ENCODE measurements at regions not wholly inside any gene's neighbourhood (a gene's known extent, or its start where the extent isn't known, plus 50 kb on each side); places are given as distances from the start of the nearest gene placed in this dataset.

DNA sequence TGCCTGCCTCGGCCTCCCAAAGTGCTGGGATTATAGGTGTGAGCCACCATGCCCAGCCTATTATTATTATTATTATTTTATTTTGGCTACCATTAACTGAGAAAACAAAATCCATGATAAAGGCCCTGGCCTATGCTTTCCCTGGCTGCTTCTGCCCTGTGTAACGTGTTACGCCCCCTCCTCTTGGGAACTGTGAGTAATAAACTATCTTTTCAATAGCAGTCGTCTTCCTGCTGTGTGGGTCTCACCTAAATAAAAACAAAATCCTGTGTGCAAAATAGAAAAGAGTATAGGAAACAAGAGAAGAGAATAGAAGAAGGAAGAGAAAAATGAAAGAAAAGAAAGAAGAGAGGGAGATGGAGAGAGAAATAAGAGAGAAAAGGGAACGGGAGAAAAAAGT is 237.0 kb downstream of the MIAT start:
- no peak for DNase-seq (ENCODE audit: low read depth)

DNA sequence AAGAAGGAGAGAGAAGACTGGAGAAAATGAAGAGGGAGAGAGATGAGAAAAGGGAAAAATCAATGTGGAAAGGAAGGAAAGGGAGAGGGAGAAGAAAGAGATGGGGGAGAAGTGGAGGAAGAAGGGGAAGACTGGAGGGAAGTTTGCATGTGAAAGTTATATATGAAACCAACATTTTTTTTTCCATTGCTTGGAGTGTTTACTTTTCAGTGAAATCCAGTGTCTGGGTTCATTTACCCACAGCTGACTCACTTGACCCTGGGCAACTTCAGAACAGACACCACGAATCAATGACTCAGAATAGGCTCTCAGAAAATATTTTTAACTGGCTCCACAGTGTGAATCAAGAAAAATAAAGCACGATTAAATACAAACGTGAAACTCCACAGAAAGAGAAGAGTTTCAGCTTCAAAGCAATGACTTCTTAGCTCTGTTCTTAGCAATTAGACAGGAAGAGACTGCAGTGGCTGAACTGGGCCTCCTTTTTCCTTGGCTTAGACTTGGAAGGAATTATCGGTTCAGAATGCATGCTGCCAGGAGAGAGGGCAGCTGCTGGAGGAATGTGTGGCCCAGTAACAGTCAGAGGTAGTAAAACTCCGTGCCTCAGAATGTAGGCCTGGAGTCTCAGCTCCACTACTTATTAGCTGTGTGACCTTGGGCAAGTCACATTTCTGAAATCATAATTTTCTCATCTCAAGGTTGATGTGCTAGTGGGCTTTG is 237.5 kb downstream of the MIAT start:
- no peak for DNase-seq (ENCODE audit: low read depth)

GRCh38 chr22:26897384-26897783 is 240.0 kb downstream of the MIAT start:
- no peak for DNase-seq (ENCODE audit: low read depth)

- no peak for DNase-seq (ENCODE audit: low read depth)
Measured at GRCh38 chr22:26898946-26899605, 241.7 kb downstream of the MIAT start.

GRCh38 chr22:26900787-26901186 is 243.4 kb downstream of the MIAT start:
- DNase-seq (ENCODE audit: low read depth) = no peak

GRCh38 chr22:26901198-26901816 is 243.9 kb downstream of the MIAT start:
- no peak for DNase-seq (ENCODE audit: low read depth)

DNA sequence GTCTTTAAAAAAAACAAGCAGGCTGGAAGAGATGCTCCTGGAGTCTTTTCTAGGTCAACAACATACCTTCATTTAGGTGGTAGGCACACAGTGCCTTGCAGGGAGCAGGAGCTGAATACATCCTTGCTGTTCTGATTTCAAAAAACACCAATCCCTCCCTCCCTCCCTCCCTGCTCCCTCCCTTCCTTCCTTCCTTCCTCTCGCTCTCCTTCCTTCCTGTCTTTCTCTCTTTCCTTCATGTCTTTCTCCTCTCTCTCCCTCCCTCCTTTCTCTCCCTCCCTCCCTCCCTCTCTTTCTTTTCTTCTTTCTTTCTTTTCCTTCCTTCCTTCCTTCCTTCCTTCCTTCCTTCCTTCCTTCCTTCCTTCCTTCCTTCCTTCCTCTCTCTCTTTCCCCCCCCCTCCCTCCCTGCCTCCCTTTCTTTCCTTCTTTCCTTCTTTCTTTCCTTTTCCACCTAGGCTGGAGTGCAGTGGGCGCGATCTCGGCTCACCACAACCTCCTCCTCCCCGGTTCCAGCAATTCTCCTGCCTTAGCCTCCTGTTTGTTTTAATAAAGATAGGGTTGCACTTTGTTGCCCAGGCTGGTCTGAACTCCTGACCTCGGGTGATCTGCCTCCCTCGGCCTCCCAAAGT is 245.1 kb downstream of the MIAT start:
- no peak for DNase-seq (ENCODE audit: low read depth)

DNA sequence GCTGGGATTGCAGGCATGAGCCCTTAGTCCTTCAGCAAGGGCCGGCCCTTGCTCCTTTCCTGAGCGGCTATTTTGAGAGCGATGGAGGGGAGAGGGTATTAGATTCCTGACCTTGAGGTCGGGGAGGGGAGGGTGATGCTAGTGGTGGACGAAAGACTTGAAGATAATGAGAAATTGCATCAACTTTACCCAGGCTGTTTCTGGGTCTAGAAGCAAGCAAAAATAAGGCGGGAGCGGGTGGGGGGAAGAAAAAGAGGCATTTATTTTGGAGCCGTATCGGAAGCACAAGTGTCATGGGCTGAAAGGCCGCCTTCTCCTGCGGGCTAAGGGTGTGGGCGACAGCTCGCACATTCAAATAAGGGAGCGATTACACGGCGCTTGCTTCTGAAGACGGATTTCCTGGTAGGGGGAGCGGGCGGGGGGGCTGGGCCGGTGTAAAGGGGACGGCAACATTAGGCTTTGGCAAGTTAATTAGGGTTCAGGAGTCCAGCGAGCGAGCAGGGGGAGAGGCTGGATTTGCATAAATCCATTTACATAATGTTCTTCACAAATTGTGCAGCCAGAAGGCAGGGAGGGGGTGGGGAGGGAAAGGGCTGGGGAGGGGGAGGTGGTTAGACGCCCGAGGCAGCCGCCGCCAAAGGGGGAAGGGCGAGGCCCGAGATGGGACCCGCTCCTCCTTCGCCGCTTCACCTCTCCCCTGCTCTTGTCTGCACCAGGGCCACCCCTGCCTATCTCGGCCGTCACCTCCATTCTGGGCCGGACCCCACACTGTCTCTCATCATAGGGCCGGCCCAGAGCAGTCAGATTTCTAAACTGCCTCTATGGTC is 245.9 kb downstream of the MIAT start:
- no peak for DNase-seq (ENCODE audit: low read depth)

GRCh38 chr22:26904483-26904882 is 247.1 kb downstream of the MIAT start:
- DNase-seq (ENCODE audit: low read depth) = no peak

DNA sequence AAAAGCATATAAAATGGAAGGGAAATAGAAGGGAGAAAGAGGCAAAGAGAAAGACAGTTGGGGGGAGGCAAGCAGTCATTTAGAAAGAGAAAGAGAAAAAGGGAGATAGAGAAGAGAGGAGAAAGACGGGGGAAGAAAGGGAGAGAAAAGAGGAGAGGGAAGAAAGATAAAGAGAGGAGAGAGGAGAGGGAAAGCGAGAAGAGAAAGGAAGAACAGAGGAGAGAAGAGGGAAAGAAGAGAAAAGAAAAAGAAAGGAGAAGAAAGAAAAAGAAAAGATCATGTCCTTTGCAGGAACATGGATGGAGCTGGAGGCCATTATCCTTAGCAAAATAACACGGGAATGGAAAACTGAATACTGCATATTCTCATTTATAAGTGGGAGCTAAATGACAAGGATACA is 247.7 kb downstream of the MIAT start:
- DNase-seq (ENCODE audit: low read depth) = no peak

DNA sequence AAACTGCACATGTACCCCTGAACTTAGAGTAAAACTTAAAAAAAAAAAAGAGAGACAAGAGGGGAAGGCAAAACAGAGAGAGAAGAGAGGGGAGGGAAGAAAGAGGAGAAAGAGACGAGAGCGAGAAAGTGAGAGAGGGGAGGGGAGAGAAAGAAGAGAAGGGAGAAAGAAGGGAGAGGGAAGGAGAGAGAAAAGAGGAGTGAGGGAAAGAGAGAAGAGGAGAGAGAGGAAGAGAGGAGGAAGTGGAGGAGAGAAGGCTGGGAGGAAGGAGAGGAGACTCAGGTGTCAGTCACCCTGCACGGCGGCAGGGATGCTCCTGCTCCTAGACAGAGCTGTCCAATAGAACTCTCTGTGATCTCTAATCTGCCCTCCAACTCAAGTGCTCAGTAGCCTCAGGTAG is 248.3 kb downstream of the MIAT start:
- DNase-seq (ENCODE audit: low read depth) = no peak

DNA sequence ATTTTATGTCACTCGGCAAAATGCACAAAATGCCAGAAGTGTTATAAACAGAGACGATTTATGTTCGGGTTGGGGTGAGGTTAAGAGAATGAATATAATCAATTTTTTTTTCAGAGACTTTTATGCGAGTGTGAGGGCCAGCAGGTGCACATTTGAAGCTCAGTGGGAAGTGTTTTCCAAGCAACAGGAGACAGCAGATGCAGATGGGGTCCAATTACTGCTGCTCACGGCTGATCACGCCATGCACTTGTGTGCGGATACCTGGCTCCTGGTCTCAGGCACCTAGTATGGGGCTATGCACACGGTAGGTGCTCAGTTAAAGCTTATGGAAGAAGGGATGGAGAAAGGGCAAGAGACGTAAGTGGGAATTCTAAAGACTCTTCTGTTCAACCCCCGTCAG is 249.1 kb downstream of the MIAT start:
- no peak for DNase-seq (ENCODE audit: low read depth)

DNA sequence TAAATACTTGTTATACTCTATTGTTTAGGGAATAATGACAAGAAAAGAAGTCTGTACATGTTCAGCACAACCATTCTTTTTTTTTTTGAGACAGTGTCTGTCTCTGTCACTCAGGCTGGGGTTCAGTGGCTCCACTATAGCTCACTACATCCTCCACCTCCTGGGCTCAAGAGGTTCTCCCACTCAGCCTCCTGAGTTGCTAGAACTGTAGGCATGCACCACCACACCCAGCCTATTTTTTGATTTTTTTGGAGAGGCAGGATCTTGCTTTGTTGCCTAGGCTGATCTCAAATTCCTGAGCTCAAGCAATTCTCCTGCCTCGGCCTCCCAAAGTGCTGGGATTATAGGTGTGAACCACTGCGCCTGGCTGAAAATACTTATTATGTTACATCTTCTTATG is 250.0 kb downstream of the MIAT start:
- no peak for DNase-seq (ENCODE audit: low read depth)

DNA sequence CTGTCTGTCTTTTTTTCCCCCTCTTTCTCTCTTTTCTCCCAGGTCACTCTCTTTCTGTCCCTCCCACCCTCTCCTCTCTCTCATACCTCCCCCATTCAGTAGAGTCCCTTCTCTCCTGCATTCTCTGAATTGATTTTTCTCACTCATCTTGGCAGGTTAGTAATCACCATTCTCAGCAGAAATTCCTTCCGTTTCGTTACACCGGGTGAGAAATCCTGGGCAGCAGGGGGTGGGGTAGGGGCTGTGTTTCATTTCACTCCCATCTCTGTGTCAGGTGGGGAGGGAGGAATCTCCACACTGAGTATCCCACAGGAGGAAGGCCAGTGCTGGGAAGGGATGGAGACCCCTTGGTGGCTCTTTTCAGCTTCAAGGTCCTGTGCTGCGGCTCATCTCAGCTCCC is 253.5 kb downstream of the MIAT start:
- no peak for DNase-seq (ENCODE audit: low read depth)

GRCh38 chr22:26912655-26913345 is 255.4 kb downstream of the MIAT start:
- no peak for DNase-seq (ENCODE audit: low read depth)

GRCh38 chr22:26914519-26915185 is 257.3 kb downstream of the MIAT start:
- DNase-seq (ENCODE audit: low read depth) = no peak

DNA sequence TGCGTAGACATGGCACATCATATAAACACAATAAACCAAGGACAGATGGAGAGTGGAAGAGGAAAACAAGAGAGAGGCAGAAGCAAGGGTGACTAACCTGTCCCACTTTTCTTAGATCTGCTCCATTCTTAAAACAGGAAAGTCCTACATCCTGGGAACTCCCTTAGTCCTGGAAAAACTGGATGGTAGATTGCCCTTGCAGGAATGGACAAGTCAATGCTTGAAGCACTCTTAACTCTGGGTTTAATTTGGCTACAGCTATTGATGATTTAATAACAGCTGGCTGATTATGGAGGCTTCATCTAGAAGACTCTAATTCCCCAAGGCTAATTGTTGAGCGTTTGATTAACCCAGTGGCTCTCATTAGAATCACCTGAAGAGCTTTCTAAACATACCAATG is 258.8 kb downstream of the MIAT start:
- DNase-seq (ENCODE audit: low read depth) = no peak

DNA sequence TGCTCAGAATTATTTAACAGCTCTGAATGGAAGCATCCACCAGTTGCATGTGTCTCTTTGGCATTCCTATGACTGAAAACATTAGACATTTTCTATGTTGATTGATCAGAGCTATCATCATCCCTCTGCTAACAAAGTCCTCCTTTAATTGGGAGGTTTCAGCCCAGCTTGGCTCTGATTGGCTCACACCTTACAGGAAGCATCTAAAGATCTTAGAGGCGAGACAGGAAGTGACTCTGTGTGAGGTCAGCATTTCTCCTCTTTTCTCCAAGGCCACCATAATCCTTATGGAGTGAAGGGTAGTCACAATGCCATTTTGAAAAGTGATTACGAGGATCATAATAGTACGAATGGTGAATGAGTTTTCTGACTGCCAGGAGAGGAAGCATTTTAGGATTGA is 260.8 kb downstream of the MIAT start:
- no peak for DNase-seq (ENCODE audit: low read depth)

DNA sequence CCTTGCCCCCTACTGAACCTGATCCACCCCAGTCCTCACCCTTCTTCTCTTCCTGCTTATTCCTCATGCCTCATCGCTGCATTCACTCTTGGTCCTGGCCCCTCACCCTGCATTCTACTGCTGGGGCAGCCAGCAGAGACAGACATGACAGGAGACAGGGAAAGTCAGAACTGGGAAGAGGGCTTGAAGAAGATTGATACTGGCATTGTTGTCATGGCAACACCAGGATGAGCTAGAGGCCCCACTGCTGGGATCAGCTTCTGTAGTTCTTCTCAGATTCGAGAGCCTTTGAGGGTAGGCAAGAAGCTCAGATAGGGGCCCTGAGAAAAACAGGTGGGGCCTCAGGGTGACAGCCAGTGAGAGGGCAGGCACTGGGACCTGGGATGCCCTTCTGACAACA is 264.3 kb downstream of the MIAT start:
- DNase-seq (ENCODE audit: low read depth) = no peak

DNA sequence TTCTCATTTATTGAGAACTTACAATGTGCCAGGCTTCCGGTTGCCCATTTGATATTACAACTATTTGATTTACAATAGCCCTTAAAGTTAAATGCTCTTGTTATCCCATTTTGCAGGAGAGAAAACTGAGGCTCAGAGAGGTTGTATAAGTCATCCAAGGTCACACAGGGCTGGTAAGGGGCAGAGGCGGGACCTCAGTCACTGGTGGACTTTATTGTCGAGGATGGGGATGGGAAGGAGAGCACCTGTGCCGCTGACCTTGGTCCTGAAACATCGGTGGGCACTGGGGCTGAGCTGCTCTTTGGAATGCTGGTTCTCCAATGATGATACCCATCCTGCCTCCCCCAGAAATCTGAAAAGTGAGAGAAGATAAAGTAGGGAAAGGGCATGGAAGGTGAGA is 265.4 kb downstream of the MIAT start:
- no peak for DNase-seq (ENCODE audit: low read depth)

DNA sequence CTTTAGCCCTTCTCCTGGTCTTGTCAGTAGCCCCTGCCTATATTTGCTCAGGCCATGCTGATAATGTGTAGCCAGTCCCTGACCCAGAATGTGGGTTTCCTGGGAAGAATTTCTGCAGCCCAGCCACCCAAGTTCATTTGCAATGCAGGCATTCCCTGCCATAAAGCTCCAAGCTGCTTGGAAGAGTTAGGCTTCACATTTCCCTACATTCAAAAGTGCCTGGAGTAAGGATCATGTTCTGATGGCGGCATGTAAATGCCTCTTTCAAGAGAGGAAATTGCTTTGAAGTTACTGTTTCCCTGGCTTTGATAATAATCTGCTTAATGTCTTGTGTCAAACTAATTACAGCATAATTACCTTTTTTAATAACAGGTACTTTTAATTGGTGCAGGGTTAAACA is 266.1 kb downstream of the MIAT start:
- no peak for DNase-seq (ENCODE audit: low read depth)

Measured in T follicular helper cell (primary cell).